Activated CD4-positive, CD25-positive, alpha-beta regulatory T cell treated with anti-CD3 and anti-CD28 coated beads, Interleukin-2, amount 50 U/mL, for 24 hours (primary cell): ENCODE measurements at regions not wholly inside any gene's neighbourhood (a gene's known extent, or its start where the extent isn't known, plus 50 kb on each side); places are given as distances from the start of the nearest gene placed in this dataset.
"Not testable (repeated sequence)": the region's sequence is repeated elsewhere in the genome, so short reads cannot be mapped to it uniquely, and the experiment has no call there.

Source experiments
- ATAC-seq, 2 donors: fragments of 150-1000 bp; cut with Tn5 transposase; one replicate each; pipeline ENCODE4 v1.10.0; 2021; ENCODE audit warnings: mild to moderate bottlenecking in 1 of 2, moderate library complexity in 1 of 2

DNA sequence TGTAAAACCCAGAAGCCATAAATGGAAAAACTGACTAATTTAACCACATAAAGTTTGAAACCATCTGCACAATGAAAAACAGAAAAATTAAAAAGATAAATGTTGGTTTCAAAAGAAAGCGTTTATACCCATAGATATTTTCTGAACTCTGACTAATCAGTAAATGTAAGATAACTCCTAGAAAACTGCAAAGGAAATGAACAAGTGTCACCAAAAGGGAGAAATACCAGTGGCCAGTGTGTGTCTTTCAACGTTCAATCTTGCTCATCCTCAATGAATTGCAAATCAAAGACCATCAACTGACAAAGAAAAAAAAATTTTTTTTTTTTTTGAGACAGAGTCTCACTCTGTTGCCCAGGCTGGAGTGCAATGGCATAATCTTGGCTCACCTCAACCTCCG lies 180.1 kb downstream of the SYK start:
- ATAC-seq, result no peak

DNA sequence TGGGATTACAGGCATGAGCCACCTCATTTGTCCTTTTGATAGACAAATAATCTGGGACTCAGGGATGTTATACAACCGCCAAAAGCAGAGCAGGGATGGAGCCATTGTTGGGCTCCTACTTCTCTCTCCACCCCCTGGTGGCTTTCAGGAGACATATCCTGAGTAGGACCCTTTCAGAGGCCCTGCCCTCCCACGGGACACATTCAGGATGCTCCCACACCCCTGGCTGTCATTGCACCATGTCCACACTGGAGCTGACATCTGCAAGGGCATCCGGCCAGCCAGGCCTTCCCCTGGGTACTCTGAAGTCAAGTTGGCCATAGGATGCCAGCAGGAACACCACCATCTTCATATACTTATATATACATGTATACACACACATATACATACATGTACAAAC lies 181.8 kb downstream of the SYK start:
- no peak for ATAC-seq

DNA sequence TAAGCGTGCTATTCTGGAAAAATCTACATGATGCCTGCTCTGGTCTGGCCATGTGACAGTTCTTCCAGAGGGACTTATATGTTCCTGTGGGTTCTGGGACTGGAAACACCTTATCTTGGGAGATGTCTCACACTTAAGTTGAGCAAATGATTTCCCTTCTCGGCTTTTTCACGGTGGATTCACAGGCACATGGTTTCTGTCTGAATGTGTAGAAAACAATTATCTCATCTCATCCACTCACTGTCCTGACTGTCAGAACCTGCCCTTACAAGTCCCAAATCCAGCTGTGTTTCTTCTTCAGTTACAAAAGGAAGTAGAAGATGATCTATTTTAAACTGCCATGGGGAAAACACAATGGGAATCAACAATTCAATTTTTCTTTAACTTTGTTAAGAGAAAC lies 184.0 kb downstream of the SYK start:
- ATAC-seq, result no peak

DNA sequence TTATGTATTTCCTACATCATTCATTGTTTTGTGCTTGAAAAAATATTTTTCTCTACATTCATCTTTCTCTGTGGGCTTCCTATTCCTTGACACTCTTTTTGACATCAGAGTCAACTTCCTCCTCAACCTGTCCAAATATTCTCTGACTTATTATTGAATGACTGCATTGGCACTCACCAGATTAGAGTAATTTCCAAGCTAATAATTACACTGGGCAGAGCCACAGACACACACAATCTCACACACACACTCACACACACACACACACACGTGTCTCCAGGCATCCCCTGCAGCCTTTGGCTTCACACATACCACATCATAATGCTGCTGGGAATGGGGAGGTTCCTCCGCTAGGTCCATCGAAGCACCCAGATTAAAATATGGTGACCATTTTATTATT lies 184.5 kb downstream of the SYK start:
- ATAC-seq, result no peak

DNA sequence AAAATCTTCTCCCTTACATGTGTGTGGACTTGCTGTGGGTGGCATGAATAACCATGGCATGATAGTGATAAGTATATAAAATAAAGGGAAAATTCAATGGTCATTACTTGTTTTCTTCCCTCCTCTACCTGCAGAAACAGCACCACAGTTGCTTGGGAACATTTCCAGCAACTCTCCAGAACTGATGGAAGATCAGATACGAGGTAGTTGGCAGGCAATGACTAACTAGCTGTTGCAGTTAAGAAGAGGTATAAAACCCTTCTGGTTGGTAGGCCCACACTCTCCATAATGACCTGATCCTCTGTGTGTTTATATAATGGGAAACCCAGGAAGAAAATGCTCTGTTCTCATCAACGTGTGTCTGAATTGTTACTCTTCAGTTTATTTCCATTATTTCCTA lies 185.9 kb downstream of the SYK start:
- no peak for ATAC-seq

DNA sequence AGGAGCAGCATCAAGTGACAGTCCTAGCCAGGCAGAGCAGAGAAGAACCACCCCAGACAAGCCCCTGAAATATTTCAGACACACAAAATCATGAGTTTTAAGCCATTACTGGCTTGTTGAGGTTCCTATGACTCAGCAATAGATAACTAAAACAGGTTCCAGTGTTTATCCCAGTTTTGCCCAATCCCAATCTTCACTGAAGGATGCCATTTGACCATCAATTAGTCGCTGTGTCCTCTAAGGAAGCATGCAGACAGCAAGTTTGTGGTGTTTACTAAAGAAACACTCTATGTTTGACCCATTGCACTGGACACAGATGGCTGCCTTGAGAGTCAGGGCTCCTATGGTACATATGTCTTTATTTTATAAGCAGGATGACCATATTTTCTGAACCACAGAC lies 186.7 kb downstream of the SYK start:
- ATAC-seq, result no peak

DNA sequence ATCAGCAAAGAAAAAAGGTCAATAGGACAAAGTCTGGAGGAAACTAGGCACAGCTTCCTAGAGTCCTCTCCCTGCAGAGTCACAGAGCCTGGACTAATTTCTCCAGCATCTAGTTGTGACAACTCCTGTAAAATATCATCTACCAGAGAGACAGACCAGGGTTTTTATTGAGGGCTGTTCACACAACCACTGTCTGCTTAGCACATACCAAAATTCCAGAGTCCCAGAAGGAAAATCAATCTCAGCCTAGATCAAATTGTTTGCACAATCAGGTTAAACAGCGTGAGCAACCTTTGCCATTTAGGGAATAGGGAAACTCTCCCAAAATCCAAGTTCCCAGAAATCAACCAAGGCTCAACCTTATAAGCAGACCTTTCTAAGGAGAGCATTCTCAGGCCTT lies 190.3 kb downstream of the SYK start:
- ATAC-seq, result no peak

DNA sequence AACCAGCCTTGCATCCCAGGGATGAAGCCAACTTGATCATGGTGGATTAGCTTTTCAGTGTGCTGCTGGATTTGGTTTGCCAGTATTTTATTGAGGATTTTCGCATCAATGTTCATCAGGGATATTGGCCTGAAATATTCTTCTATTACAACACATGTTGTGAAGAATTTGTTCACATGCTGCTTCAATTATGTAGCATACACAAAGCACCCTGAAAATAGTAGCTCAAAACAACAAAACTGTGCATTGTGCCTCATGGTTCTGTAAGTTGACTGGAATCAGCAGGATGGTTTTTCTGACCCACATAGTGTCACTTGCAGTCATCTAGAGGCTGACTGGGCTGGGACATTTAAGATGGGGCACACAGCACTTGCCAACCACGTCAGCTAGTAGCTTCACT lies 193.9 kb downstream of the SYK start:
- no peak for ATAC-seq

DNA sequence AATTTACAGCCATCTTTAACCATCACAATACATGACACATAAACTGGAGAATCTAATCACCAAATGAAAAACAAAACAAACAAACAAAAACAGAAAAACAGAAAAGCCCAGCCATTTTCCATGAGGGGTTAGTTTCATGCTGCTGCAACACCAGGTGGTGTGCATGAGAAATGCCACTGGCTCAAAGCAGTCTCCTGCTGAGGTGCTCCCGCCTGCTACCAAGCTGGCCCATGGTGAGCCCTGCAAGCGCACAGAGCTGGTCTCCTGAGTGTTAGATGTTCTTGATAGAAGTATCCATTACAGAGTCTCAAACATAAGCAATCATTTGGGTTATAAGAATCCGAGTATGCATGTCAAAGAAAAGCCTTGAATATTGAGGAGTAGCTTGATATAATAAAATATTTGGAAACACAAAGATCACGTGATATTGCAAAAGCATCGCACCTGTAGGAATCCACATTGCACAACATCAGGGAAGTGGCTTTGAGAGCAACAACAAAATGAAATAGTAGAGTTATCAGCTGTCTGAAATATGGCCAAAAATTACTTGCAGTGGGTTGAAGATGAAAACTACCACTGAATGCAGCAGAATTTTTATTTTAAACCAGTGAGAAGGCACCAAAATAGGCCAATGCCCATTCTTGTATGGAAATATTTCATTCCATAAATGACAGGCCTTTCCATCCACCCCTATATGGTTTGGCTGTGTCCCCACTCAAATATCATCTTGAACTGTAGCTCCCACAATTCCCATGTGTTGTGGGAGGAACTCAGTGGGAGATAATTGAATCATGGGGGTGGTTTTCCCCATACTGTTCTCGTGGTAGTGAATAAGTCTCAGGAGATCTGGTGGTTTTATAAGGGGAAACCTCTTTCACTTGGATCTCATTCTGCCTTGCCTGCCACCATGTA lies 194.8 kb downstream of the SYK start:
- ATAC-seq, result no peak

DNA sequence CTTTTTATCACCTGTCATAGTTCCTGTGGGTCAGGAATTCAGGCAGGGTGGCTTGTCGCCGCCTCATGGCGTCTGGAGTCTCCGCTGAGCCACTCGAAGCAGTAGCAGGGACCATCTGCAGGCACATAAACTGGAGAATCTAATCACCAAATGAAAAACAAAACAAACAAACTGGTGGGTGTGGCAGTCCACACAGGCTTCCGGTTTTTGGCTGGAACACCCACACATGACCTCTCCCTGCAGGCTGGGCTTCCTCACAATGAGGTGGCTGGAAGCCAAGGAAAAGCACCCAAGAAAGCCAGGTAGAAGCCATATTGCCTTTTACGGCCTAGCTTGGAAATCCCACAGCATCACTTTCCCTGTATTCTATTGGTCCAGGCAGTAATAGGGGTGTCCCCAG lies 197.0 kb downstream of the SYK start:
- no peak for ATAC-seq

DNA sequence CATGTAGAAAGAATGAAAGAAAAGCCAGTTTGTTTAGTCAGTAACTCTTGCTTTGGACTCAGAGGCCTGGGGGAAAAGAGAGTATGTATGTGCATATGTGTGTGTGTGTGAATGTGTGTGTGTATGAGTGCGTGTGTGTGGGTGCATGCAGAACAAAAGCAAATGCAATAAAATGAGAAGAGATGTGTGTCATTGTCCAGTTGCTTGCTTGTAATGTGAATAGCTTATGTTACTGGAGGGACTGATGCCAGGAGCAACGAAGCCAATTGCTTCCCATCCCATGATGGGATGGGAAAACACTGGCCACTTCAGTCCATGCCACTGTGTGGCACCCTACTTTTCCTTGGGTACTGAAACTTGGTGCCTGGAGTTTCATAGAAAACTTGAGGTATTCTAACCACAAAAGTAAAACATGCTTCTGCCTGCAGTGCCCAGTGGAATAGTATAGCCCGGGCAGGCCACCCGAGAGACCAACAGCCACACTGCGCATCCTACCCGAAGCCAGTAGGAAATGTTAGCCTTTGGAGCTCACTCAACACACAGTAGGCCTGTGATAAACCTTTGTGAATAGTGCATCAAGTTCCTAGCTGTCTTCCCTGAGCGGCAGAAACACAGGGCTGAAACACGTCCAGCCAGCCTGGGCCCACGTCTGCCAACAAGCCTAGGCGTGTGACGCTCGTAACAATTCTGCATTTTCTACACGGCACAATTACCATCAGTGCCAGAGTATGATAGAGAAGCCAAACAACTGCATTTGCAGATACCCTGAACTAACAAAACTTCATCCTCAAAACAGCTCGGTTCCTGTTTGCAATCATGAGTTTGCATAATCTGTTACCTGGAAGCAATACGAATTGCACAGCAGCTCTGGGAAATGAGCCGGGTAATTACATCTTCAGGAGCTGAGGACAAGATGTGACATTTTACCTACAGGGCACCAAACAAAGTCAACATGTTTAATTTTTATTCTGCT lies 198.1 kb downstream of the SYK start:
- no peak for ATAC-seq

DNA sequence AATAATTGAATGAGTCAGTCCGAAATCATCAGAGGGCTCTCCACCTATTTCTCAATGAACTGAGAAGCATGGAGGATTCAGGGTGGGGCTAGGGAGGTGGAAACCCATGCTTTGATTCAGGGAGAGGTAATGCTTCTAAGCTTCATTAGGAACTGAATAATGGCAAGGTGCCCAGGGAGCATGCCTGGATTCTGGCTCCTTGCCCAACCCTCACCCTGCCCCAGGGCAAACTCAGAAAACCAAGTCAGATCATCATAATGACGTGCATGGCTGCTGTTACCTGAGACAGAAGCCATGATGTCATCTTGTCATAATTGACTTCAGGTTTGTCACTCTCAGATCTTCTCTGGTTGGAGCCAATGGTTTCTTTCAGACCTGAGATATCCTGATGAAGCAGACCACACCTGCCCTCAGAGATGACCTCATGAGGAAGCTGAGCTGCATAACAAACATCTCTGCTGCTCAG lies 199.6 kb downstream of the SYK start:
- peak in 1 of 2 donors; percentile 27 for ATAC-seq

DNA sequence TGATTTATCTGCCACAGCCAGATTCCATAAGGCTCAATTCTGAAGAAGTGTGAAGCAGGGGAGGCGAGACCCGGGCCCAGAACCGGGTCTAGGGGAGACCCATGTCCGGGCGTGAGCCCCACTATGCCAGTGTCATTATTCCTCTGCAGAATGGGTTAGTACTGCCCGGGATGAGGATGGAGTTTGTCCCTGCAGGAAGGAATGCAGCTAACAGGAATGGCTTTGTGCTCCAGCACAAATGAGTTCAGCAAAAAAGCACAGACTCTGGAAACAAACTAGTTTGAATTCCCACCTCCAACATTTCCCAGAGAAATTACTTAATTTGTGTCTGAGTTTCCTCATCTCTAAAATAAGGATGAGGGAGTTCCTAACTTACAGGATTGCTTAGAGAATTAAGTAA lies 202.9 kb downstream of the SYK start:
- ATAC-seq, result no peak

DNA sequence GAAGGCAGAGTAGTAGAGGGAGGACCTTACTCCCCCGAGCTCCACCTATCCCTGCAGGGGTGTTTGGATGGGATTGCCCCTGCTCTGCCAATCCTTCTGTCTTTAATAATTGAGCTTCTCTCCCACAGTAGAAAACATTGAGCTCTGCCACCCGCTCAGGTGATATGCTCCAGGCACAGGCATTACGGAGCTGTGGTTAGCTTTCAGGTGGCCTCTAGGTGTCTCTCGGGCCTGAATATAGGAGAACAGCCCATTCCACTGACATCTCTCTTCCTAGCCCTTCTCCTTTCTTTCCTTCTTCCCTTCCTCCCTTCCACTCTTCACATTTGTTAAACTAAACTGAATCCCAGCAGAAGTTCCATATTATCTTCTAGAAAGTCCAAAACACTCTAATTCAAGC lies 203.4 kb downstream of the SYK start:
- no peak for ATAC-seq

DNA sequence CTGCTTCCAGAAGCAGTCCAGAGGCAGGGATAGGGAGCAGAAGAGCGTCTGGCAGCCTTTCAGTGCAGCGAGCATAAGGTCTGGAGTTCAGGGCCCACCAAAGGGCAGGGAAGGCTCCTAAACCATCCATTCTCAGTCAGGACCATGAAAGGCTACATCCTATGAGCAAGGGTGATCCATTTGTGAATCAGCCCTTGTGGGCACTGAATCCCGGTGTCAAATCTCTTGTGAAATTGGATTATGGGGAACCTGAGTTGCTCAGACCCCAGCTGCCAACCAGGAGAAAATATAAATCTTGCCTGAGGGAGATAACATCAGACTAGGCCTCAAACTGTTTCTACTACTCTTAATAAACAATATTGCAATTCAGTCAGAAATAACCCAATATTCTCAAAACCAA lies 204.4 kb downstream of the SYK start:
- no peak for ATAC-seq

DNA sequence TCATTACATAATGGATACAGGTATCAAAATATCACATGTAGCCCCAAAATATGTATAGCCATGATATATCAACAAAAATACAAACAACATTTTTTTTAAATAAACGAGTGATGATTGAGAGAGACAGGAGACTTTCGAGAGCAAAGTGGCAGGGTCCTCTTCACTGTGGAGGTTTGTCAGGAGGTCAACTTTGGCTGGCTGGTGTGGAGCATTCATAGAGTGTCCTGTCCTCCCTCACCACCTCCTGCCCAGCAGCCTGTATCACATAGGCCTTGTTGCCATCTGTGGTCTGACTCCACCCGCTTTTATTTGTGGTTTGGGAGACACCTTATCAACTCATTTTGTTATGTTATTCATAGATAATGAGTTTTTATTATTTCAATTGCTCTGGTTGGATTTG lies 206.9 kb downstream of the SYK start:
- no peak for ATAC-seq

DNA sequence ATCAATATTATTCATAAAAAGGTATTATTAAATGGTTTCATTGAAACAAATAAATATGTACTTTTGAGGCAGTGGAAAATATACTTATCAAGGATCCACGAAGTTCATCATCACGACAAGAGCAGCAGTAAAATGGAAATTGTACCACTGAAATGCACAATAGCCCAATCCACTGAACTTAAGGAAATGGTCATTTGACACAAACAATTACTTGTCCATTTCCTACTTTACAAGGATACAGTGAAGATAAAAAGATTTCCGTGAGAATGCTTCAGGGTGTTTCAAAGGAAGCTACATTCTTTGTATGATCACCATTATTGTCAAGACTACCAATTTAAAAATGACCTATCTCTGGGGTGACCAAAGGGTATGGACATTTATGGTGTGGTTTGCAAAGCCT lies 210.3 kb downstream of the SYK start:
- no peak for ATAC-seq

DNA sequence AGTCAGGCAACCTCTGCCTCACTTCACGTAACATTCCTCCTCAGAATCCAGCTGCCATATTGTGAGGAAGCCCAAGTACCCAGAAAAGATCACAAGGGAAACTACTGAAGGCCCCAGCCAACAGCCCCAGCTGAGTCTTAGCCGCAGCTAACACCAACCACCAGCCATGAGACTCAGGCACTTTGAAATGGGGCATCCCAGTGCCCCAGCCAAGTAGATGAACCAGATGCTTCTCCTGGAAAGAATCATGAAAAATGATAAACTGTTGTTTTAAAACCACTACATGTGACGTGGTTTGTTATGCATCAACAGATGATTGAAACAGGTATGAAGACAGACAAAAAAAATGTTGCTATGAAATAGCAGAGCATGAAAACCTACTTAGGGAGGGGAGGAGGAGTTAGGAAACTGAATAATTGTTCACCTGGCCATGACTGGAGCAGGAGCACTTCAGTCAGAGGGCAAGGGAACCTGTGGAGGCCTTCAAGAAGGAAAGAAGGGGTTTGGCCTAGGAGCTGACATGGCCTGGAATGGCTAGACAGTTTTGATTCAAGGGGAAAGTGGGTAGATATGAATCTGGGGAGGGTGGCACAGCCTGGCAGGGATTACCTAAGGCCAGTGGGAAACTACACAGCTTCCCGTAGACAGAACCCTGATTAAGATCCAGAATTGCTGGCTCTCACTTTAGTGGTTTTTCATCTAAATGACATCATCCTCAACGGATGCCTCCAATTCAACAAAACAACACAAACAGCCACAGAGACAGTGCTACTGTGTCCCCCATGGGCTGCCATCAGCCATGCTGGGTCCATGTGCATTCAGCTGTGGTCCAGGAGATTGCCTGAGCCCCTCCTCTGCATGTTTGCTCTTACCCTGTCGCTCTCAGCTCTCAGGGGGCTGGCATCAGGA lies 211.6 kb downstream of the SYK start:
- no peak for ATAC-seq

DNA sequence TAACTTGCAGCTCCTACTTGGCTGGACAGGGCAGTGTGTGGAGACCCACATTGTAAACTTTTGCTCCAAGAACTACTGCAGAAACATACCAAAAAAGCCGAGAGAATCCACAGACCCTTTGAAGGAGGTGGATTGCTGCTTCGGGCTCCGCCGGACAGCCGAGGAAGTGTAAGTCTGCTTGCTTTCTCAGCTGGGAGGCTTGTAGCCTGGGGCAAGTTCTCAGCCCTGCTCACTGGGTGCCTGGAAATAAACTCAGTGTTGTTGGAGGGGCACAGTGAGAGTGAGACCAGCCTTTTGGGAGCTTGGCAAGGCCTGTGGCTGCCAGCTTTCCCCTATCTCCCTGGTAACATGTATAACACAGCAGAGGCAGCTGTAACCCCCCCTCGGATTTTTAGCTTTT lies 215.6 kb downstream of the SYK start:
- ATAC-seq, result no peak

DNA sequence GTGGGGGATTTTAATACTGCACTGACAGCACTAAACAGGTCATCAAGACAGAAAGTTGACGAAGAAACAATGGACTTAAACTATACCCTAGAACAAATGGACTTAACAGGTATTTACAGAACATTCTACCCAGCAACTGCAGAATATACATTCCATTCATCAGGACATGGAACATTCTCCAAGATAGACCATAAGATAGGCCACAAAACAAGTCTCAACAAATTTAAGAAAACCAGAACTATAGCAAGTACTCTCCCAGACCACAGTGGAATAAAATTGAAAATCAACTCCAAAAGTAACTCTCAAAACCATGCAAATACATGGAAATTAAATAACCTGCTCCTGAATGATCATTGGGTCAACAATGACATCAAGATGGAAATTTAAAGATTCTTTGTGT lies 218.3 kb downstream of the SYK start:
- ATAC-seq, result not testable (repeated sequence)

DNA sequence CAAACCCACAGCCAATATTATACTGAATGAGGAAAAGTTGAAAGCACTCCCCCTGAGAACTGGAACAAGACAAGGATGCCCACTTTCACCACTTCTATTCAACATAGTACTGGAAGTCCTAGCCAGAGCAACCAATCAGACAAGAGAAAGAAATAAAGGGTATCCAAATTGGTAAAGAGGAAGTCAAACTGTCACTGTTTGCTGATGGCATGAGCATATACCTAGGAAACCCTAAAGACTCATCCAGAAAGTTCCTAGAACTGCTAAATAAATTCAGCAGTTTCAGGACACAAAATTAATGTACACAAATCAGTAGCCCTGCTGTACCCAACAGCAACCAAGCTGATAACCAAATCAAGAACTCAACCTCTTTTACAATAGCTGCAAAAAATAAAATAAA lies 220.0 kb downstream of the SYK start:
- not testable (repeated sequence) for ATAC-seq

DNA sequence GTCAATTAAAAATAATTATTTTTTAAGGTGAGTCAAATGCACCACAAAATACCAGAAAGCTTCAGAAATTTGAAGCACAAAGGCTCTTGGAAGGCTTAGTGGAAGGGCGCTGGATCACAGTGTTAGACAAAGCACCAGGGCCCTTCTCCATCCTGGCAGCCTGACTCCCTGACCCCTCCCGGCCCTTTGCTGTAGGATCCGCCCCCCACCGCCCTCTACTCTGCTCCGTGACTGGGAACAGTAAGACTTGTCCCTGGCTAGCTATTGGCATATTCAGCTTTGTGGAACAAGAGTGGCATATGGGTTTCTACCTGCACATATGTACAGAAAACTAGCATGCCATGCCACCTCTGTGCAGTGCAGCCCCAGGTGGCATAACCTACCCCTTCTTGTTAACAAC lies 222.1 kb downstream of the SYK start:
- no peak for ATAC-seq

DNA sequence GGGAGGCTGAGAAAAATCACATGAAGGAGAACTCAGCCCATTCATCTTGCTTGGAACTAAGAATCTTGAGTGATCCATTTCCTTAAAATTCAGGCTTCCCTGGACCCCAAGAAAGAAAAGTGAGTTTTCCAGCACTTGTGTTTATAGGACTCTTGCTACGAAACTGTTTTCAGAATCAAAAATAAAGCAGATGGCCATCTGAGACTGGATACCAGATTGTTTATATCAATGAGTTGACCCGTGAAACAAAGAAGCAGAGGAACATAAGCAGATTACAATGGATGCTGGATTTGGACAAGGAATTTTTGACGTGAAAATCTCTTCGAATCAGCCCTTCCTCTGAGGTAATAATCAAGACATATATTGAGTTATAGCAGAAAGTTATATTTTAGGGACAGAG lies 223.2 kb downstream of the SYK start:
- no peak for ATAC-seq
